NCI-H526 treated with DMSO at 0.1 percent for 48 hours (cell line): ENCODE measurements at regions not wholly inside any gene's neighbourhood (a gene's known extent, or its start where the extent isn't known, plus 50 kb on each side); places are given as distances from the start of the nearest gene placed in this dataset.

ENCODE experiments used
- DNase-seq: peaks from one replicate; lab custom pipeline; 2025; lab: John Stamatoyannopoulos, UW

DNA sequence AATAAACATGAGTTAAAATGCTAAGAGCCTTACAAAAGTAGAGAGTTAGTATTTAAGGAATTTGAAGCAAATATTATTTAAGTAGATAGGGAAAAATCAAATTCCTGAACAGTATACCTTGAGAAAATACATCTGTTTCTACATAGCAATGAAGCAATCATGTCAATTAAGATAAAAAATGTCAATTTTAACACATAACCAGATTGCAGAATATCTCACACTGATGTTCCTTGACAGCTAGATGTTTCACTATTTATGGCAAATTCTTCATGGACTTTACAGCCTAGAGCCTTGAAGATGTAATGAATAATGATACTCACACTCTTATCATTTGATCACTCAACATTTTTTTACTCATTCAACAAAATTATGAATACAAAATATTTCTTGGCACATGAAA is 708.2 kb upstream of the PTPRD start:
- DNase-seq = no peak

DNA sequence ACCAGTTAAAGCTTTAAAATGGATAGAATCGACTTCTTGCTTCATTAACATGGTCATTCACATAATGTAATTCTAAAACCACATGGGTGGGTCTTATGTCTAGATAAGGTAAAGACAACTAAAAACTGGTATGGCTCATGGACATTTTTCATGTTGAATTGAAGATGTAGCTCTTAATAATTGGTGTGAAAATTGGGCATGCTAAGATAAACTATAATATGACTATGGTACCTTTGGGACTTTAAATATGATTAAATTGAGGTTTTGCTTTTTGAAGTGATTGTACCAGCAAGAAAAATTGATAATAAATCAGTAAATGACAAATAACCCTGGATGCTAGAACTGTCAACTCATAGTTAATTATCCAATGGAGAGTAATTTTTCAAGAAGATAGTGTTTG is 710.7 kb upstream of the PTPRD start:
- DNase-seq = no peak

DNA sequence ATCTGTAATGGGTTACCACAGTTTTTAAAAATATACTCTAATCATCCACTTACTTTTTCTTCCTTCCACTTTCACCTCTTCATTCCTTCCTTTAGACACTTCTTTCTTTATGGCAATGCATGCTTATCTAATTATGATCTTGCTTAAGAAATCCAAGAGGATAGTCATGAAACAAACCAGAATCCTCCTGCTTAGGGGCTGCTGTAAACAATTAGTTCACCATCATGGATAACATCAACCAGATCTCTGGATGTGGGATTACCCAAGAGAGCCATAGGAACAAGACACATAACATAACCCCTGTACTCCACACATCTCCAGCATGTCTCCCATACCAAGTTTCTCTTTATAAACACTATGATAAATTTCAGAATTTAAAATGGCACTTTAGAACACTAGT is 713.4 kb upstream of the PTPRD start:
- DNase-seq = no peak

DNA sequence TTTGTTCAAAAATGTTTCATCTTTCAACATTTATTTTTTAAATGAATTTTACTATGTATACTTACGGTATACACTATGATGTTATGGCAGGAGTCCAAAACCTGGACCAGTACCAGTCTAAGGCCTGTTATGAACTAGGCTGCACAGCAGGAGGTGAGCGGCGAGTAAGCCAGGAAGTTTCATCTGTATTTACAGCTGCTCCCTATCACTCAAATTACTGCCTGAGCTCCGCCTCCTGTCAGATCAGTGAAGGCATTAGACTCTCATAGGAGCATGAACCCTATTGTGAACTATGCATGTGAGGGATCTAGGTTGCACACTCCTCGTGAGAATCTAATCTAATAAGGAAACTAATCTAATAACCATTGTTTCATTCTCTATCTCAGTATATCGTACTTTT is 715.5 kb upstream of the PTPRD start:
- DNase-seq = no peak

DNA sequence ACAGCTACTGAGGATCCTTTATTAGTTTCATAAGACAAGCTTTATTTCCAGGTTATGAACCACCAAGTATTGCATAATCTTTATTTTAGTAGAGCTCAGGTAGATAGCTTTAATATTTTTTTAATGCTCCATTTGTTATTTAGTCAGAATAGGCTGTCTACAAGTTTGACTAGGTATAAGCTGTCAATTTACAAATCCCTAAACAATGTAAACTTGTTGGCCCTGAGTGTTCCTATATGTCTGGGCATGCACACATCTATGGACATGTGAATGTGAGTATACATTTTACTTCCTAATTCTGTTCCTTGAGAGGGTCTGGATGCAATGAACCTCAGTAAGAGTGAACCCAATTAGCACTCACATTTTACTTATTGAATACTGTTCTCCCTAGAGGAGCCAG is 722.2 kb upstream of the PTPRD start:
- no peak for DNase-seq

DNA sequence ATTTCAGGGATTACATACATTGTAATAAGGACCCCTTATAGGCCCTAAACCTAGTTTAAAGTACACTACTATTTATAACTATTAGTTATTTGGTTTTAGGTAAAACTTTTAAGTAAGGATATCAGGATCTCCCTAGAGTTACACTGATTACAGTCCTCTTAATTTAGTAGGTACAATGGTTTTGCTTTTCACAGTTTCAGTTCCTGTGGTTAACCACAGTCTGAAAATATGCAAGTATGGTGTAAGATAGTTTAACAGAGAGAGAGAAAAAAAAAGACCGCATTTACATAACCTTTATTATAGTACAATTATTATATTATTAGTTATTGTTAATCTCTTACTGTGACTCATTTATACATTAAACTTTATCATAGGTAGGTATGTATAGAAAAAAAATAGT is 725.3 kb upstream of the PTPRD start:
- no peak for DNase-seq

DNA sequence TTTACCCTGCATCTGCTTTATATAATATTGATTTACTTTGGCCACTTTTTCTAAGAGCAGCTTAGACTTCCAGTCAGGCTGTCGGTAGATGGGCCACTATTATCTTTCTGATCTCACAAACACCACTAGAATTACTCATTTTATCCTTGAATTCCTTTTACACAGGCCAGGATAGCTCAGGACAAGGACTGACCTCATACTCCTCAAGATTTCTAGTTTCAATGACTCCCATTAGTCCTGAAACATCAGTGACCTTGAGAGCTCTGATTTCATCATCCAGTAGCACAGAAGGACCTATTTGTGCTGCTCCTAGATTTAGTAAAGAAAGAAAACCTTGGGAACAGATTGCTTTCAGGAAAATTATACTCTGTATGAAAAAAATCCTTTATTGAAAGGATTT is 727.9 kb upstream of the PTPRD start:
- no peak for DNase-seq

DNA sequence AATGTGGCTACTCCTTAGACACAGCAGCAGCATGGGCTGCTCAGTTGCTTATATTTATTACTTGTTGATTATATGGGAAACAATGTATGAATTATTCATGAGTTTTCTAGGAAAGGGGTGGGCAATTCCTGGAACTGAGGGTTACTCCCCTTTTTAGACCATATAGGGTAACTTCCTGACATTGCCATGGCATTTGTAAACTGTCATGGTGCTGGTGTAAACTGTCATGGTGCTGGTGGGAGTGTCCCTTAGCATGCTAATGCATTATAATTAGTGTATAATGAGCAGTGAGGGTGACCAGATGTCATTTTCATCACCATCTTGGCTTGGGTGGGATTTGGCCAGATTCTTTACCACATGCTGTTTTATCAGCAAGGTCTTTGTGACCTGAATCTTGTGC is 734.6 kb upstream of the PTPRD start:
- no peak for DNase-seq

DNA sequence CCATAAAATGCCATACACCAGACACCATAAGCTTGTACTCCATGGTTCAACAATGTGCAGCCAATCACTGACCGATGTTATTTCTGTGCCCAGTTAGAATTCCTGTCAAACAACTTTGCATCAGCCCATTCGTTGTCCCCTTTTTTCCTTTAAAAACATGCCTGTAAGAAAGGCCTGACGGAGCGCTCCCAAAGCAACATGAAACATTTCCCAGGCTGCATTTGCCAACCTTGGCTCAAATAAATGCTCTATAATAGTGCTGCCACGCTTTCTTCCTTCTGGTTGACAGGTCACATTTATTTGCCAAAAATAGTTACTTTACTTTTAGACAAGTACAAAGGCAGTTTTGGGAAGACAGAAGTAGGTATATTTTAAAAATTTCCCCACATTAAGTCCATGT is 735.6 kb upstream of the PTPRD start:
- DNase-seq = no peak

DNA sequence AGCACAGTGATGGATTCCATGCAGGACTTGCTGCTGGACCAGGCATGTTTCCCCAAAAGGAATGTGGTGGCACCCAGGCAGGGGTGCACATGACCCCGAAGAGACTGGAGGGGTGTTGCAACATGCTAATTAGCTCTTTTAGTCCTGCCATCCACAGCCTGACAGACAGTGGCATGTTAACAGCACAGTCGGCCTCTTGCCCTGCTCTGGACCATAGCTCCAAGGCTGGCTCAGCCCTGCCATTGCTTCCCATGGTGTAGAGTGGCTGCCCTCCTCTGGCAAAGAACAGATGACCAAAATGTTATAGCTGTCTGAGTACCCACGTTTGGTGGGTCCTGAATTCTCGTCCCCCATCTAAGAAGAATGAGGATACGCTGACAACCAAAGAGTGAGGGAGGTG is 736.4 kb upstream of the PTPRD start:
- no peak for DNase-seq

DNA sequence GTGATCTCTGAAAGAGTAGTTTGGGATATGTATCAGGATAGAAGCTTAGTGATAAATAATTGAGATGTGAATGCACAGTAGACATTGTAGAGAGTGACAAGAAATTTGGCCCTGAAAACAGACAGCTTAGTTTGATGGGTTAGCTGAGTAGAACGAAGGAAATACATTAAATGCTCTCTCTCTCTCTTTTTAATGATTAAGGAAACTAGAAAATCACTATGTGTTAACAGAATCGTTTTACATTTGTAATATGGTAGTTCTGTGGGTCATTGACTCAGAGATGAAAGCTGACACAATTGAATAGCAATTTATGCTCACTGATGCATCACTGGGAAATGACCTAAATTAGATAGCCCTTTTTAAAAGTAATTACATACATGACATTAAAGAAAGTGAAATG is 739.8 kb upstream of the PTPRD start:
- no peak for DNase-seq

DNA sequence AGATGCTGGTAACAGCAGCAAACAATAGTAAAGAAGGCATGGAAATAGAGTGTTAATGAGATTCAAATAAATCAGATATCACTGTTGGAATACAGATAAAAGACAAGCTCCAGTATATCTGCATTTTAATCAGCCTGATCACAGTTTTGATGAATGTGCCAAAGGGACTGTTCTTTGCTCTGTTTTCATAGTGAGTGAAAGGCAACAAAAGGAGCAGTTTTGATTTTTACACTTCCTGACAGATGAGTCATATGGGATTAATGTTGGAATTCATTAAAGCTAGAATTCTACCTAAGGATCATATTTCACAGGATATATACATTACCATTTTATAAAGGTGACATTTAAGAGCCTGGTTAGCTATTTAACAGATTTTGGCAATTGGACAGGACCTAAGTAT is 743.3 kb upstream of the PTPRD start:
- DNase-seq = no peak

DNA sequence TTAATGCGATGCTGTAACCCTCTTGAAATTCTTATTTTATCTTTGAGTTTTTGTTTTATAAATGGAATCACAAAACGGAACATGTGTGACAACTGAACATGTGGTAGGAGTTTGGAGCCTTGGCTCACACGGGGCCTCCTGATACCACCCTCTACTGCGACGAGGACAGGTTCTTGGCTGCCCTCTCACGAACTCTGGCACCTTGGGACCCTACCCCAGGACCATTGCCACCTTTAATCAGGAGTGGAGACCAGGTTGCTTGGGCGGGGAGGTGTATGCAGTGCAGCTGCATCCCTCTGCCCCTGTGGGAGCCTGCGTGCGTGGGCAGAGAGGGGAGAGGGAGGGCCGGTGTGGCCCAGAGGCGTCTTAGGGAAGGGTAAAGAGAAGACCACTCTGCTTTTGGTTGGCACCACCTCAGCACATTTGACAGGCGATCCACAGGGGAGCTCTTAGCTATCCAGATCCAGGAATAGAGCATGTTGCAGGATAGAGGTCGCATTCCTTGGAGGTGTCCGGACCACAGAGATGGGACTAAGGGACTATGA is 753.9 kb upstream of the PTPRD start:
- no peak for DNase-seq

DNA sequence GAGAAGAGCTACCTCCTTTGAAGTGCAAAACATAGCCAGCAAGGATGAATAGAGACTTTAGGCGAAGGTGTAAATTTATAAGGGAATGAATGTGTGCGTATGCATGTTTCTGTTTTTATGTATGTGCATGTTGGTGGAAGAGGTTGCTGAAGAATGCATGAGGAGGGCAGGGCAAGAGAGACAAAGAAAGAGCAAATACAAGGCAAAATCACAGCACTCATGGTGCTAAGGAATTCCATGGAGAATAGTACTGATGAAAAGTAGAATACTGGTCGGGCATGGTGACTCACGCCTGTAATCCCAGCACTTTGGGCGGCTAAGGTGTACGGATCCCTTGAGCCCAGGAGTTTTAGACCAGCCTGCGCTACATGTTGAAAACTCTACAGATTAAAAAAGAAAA is 762.1 kb upstream of the PTPRD start:
- DNase-seq = no peak

DNA sequence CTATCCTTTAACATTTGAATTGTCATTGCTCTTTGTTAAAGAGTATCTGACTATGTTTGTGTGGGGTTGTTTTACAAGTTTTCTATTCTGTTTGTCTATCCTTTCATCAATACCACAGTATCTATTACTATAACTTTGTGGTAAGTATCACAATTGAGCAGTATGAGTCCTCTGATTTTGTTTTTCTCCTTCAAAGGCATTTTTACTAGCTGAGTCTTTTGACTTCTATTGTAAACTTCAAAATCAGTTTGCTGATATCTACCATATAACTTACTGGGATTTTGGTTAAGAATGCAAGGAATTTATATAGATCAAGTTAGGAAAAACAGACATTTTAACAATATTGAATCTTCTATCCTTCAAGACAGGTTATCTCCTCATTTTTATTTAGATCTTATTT is 789.8 kb upstream of the PTPRD start:
- DNase-seq = no peak

DNA sequence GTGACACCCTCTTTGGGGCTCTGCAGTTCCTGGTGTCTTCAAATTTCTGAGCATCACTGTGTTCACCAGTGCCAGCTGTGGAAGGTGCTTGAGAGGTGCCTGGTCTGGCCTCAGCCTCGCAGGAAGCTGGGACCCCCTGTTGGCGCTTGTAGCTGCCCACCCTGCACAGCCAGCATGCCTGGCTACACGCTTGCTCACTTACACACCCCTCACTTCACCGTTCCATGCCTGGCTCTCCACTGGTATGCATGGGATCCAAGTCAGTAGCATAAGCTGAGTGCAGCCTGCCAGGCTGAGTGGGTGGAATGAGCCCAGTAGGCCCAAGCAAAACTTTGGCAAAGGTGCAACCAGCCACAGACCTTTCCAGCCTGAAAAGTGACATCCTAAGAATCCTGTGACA is 801.4 kb upstream of the PTPRD start:
- DNase-seq = no peak

DNA sequence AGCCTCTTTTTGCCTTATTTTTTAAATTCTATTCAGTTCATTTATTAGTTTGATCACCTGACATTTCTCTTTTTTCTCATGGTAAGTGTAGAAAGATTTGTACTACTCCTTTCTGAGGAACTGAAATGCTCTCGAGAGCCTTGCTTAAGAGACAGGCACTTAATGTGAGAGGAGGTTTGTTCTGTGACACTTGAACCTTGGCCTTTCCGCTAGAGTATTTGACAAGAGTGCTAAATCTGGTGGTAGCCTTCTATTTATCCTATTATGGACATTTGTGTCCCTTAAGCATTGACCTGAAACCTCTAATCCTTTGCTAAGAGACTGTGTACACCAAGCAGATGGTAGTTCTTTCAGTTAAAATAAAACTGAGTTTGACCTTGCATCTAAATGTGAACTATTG is 805.0 kb upstream of the PTPRD start:
- no peak for DNase-seq

DNA sequence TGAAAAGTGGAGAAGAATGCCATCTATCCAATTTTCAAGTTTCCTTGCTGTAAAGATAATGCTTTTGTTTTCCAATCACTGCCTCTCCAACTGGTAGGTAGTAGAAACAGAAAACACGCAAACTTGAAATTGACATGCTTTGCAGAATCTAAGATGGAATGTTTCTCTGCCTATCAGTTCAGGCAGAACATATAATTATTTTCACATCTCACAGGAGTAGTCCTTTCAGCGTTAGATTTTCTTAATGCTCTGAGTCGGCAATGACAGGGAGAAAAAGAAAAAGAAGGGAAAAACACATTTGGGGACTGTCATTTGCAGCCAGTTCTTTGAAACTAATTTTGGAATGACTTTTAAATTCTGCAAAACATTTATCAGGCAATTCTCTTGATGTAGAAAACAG is 818.7 kb upstream of the PTPRD start:
- DNase-seq = no peak

DNA sequence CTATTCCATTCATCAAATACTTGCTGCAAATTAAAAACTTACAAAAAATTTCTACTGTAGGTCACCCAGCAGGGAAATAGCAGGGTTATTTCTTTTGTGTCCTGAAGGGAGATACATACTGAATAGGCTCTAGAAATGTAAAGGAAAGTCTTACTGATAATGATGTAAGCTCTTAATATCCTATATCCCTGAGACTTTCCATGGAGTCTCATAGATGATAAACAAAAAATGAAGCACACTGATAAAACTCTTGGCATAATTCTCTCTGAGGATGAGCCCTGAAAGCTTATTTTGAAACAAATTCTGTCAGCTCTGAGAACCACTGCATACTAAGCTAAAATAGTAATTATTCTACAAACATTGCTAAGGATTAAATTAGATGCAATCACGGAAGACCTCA is 819.6 kb upstream of the PTPRD start:
- no peak for DNase-seq

DNA sequence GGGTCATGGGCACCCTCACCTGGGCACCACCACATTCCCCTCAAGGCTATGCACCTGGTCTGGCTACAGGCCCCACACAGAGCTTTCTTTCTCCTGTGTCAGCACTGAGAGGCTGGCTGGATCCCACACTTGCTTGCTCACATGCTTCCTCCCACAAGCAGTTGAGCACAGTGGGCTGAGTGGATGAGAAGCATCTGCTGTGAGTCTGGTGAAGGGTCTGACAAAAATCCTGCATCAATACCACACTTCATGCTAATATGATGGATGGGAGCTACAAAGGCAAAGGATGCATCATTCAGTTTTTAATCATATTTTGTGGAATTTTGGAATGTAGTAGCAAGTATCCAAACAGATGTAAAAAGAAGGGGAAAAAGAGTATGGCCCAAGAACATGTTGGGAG is 830.8 kb upstream of the PTPRD start:
- DNase-seq = no peak

DNA sequence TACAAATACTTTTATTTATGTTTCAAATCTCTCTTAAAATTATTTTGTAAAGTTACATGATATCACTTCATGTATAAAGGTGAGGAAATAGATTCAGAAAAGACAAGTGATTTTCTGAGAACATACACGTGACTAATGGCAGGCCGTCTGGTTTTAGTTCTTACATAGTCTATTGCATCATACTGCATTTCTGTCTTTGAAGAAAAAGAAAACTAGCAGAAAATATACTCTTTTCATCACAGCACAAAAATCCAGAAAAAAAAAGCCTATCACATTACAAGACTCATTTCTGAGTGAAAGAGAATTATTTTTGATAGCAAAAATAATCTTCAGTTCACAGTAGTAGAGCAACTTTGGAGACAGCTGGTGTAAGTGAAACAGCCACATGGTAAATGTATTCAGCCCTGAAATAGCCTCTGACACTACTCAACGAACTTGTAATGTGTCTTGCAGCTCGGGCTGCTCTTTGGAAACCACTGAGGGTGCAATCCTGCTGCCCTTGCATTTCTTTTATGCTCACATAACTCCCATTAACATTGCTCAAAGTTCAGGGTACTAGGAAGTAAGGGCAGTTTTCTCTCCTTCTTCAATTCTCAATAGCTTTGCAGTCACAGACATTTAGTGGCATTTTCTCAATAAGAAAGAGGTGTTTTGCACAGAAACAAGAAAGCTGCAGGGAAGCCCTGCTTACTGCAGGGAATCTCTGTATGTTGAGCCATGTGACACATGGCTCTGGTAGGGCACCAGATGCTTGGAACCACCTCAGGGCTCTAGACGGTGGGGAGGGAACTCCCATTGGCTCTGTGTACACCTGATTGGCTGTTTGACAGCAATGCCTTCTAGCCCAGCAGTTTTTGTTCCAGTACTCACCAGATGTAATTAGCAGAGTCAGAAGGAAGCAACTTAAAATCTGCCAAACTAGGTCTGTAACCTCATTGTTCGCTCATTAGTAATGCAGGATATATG is 845.3 kb upstream of the PTPRD start:
- DNase-seq = no peak

DNA sequence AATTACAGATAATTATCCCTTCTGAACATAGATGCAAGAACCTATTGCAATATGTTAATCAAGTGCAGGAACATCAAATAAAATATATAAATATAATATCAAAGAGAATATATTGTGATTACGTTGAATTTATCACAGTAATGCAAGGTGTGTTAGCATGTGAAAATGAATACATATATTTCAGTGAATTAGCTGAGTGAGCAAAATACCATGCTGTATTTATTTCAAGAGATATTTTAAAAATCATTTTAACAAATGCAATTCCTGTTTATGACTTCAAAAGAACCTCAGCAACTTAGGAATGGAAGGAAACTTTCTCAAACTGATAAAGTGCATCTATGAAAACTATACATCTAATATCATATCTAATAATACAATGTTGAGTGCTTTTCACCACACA is 856.9 kb upstream of the PTPRD start:
- no peak for DNase-seq

DNA sequence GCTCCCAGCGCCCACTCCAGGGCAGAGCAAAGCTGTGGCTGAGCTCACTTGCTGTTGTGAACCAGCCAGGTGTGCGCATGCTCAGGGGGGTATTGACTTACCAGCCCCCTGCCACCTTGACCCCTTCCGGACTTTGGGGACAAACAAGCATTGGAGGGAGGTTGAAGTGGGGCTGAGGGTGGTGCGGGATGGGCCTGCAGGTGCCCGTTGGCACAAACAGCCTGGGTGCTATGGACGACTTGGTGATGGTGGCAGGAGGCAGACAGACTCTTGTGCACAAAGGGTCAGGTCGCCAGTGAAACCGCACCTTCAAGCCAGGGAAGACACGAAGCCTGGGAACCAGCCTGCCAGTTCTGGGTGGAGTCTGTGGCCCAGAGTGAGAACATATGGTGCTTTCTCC is 858.5 kb upstream of the PTPRD start:
- DNase-seq = no peak

DNA sequence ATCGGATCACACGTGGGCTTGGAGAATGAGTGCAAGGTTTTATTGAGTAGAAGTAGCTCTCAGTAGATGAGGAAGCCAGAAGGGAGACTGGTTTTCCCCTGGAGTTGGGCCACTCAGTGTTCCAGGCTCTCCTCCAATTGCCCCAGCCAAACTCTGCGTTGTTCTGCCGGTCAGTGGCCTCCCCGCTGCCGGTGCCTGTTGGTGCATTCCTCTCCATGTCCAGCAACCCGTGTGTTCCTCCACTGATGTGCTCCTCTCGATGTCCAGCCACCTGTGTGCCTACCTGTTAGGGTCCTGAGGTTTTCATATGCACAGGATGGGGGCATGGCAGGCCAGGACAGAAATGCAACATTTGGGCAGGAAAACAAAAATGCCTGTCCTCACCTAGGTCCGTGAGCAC is 888.0 kb upstream of the PTPRD start:
- DNase-seq = no peak
